Stimulated activated CD8-positive, alpha-beta memory T cell treated with anti-CD3 and anti-CD28 coated beads, Interleukin-12 subunit alpha, Interleukin-12 subunit beta, amount 100 ng/mL, for 24 hours (primary cell): ENCODE measurements at regions not wholly inside any gene's neighbourhood (a gene's known extent, or its start where the extent isn't known, plus 50 kb on each side); places are given as distances from the start of the nearest gene placed in this dataset.

Experiments
- DNase-seq: peaks from one replicate; pipeline ENCODE4 v3.0.0-alpha.2; 2020; ENCODE audit errors: extremely low read depth

DNA sequence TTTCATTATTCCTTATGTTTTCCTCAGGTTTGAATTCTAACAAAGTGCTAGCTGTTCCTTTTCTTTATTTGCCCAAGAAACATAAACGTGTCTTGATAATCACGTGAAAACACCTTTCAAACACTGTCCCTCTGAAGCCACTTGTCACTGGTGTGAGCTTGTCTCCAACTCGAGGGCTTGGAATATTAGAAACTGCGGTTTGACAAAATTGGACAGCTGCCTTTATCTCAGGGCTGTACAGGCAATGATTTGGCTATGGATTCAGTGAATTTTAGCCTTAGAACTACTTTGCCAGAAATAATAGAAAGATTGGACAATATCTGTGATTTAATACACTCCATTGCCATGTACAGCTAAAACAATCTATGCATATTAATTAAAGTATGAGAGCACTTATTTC, 763.0 kb upstream of the ACVR2A start:
- DNase-seq, result no peak

DNA sequence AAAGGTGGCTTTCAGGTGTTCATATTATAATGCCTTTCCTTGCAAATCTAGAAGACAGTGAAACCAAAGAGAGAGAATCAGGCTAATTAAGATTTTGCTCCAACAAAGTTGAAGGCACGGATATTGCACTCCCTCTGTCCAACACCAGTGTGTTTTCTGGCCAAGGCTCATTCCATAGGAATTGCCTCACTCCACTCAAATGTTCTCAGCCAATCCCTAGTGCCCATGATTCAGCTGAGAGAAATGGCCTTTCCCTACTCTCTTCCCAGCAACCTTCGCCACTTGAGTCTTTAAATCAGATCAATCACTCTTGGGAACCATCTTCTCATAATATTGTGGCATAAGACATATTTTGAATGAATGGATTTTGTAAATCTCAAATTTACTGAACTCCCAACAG, 768.2 kb upstream of the ACVR2A start:
- no peak for DNase-seq

DNA sequence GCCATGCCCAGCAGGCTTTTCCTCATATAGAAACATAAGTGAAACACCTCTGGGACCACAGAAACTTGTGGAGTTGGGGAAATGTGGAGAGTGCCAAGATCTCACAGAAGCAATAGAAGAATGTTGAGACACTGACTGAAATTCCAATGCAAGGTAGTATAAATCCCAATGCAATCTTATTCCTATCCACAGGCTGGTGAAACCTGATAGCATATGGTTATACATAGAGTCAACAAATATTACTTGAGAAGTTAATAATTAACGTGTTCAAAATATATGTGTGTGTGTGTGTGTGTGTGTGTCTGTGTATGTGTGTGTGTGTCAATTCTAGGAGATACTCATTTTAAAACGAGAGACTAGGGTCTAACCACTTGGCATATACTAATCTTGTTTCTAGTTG, 776.8 kb upstream of the ACVR2A start:
- DNase-seq, result no peak

DNA sequence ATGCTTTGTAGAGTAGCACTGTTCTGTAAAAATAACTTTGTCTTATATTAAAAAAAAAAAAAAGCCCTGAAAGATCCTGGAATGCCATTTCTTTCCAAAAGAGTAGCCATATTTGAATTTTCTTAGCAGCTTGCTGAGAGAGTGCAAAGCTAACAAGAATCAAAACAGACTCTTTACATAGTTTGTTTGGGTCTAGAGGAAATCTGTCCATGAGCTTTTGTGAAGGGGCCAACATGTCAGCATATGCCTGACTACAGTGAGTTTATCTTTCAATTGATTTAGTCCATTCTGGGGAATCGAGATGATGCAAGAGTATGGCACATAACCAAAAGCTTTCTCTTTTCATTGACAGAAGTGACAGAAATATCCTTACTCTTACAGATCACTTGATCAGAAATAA, 777.7 kb upstream of the ACVR2A start:
- no peak for DNase-seq

DNA sequence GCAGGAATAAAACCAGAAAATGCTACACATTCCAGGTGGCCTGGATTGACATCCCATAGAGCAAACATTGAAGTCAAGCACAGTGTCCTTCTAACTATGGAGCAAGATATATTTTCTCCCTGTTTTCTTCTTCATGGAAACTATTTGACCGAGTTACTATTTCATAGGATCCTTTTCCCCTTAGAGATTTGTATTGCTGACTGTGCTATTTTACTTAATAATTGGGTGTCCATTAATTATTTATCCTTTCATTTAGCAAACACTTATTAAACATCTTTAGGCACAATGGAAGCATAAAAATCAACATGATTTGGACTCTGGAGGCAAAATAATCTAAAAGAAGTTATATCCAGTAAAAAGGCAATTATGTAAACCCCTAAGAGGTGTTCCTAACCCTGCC, 782.8 kb upstream of the ACVR2A start:
- DNase-seq, result no peak

DNA sequence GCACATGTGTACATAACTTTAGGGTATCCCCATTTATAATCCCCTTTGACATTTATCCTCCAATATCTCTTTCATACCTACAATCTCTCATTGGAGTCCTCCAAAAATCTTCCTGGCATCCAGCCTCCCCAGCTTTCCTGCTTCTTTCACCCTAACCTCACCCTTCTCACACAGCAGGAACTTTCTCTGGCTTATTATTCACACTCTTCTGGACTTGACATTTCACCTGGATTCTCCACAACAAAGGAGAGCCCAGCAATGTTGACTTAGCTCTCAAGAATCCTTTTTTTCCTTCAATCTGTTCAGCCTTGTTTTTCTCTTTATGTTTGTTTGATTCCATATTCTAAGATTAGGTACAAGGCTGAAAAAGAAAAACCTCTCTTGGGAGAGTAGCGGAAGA, 783.6 kb upstream of the ACVR2A start:
- DNase-seq, result no peak

DNA sequence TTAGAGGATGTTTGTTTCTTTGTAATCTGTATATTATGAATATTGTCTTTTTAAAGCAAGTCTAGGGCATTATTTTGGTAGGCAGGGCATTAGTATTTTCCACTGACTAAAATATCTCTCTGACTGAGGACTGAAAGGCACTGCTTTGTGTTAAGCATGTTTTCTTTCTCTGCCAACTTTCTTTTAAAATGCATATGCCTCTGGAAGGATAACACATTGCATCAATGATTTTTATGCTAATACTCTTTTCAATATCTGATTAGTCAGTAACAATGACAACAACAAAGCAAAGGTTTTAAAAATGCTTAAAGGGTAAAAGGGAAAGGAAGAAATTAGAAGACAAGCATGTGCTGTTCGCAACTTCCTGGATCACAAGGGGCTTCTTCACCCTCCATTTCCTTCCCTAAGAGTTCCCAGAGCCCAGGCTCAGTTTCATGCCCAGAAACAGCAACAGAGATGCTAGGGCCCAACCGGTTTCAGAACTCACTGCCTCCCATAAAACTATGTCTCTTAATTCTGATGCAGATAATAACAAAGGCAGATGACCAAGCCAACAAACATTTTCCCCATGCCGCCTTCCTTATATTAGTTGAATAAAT, 786.8 kb upstream of the ACVR2A start:
- no peak for DNase-seq

DNA sequence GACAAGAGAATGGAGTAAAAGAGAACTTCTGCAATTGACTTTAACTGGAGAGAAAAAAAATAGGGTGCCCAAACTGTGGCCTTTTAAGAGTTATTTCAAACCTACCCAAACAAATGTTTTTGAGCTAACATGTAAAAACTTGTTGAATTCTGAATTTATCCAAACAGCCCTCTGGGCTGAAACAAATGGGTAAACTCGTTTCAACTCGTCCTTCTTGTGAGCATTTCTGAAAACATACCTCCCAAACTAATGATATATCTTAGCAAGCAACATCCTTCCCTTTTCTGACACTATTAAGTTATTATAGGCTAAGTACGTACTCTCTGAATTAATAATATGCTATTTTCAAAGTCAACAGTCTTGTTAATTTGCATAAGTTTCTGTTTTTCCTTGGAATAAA, 793.0 kb upstream of the ACVR2A start:
- DNase-seq, result no peak

DNA sequence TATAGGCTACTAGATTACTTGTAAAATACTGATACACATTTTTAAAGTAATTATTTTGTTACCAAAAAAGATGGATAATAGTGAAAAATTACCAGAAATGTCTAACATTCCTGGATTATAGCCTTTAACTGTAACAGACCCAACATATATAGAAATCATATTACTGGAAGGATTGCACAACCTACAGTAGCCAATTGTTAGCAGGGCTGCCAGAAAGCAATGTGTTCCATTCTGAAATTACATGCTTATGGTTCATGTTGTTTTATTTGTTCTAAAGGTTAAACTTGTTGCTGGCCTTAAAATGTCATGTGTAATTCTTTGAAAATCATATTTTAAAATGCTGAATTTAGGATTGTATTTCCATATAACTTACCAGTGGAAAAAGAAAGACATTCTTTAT, 793.6 kb upstream of the ACVR2A start:
- no peak for DNase-seq

DNA sequence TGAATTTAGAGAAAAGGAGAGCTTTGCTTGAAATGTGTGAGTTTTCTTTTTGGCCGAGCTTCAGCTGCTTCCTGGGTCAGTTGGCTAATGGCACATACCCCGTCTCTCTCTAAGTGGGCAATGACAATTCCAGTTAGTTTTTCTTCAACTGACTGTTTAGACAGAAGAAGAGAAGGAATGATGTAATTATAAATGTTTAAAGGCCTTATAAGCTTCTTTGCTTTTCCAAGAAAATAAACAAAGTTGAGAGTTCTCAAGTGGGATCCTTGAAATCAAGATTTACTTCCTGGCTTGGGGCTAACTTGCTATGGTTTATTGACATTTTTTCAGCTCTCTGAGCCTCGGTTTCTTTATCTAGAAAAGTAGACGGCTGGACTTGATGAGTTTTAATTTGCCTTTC, 794.9 kb upstream of the ACVR2A start:
- DNase-seq, result no peak

DNA sequence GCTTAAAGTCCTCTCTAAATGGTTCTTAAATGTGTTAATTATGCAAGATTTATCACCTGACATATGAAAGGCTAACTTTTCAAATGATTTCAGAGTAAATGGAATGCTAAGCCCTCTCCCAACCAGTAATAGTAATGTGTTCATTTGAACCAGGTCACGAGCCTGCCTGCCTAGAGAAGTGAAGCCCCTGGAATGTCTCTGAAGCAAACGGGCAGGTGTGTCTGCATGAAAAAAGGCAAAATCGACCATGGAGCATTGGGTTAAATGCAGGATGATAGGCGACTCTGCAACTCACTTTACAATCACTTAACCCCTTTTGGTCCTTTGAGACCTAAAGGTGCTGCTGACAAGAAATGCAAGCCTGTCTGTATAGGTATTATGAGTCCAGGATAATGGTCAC, 798.4 kb upstream of the ACVR2A start:
- DNase-seq, result no peak

DNA sequence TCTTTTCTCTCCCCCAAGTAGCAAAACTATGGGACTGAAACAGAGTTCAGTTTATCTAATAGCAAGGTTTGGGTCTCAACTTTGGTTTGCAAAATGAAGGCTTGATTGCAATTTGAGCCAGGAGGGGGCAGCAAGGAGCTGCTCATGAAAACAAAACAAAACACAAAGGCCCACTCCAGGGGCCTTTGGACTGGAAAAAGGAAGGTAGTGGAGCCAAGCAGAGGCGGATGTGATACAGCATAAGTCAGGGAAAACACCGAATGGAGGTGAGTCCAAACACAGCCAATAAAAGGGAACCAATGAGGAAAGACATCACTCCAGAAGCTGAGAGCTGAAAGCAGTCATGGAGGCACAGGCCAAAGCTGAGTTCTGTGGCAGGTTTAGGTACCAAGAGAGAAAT, 799.7 kb upstream of the ACVR2A start:
- peak; percentile 7 for DNase-seq

DNA sequence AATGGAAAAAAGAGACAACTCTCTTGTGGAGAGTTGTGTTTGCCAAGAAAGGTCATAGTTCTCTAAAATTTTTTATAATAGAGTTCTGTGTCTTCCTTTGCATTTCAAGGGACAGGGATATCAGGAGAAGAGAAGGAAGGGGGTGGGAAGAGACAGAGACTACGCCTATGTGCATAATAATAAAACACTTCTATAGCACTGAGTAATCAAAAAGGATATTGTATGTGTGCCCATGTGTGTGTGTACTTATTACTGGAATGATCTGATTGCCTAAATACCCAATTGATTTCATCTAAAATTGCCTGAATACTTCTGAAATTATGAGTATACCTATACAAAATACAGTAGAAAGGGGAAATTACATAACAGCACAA, 803.7 kb upstream of the ACVR2A start:
- no peak for DNase-seq

DNA sequence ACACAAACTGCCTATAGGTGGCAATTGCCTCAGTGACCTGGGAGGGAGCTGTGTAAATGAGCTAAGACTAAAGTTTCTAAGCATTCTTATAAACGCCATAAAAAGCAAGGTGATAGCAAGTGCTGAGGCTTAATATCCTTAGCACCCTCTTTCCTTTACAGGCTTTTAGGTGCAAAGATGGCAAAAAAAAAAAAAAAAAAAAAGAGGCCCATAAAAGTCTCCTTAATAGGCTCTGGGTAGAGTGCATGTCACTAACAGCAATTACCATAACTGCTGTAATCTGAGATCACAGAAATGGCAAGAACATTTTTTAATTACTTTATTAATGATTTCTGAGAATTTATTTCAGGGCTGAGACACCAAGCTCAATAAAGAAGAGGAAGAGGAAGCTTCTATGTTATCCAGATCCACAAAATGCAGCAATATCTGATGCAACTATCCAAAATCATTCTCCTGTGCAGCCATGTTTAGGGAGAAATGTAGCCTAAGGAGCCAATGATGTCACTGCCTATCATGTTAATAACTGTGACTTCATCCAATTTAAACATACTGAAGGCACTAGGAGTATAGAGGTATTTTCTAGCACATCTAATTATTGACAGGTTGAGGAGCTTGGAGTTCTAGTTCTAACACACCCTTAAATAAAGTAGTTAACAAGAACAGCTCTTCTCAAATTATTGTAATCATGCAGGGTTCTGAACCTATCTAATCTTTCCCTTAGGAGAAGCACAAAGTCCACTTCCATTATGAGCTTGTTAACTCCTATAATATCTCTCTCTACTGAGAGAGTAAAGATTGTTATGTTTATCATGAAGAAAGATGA, 804.3 kb upstream of the ACVR2A start:
- DNase-seq, result no peak

DNA sequence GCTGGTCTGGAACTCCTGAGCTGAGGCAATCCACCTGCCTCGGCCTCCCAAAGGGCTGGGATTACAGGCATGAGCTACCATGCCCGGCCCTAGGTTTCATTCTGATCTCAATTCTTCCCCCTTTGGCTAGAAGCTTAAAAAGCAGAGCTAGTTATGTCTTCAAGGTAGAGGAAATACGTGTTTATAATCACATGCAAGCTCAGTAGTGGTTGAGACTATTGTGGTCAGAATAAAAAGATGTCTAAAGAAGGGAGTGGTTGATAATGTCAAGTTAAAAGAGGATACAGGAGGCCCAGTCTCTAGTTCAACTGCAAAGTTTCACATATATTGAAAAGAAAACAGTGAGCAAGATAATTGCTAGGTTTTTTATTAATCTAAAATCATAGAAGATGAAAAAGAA, 807.8 kb upstream of the ACVR2A start:
- DNase-seq, result no peak

DNA sequence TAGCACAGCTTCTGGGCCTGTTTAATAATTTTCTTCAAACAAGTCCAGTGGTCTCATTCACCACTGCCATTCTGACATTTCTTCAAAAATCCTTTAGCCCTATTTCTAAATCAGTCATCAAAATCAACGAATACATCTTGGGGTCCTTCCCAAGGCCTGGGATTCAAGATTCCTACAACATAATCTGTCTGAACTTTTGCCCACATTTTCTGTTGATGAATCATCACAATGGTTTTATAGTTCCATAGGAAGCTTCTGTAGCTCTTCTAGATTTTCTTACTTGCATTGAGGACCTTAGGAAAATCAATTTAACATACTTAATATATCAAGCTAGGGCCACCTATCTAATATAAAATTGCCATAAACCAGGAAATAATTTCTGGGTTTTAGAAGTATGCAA, 811.8 kb upstream of the ACVR2A start:
- DNase-seq, result no peak

DNA sequence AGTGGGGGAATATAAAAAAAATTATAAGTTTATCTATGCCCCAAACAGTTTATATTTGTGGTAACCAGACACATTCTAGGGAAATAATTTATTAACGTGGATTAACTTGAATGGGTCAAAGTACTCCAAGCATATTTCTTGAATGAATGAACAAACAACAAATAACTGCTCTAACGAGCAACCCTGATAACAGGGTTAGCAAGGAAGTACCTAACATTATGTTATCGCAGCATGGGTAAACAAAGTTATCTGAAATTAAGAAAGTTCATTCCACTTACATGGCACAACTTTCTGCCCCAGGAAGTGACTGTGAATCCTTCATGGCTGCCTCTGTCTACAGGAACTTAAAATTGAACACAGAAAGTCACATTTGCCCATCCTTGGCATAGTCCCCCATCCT, 812.9 kb upstream of the ACVR2A start:
- no peak for DNase-seq

DNA sequence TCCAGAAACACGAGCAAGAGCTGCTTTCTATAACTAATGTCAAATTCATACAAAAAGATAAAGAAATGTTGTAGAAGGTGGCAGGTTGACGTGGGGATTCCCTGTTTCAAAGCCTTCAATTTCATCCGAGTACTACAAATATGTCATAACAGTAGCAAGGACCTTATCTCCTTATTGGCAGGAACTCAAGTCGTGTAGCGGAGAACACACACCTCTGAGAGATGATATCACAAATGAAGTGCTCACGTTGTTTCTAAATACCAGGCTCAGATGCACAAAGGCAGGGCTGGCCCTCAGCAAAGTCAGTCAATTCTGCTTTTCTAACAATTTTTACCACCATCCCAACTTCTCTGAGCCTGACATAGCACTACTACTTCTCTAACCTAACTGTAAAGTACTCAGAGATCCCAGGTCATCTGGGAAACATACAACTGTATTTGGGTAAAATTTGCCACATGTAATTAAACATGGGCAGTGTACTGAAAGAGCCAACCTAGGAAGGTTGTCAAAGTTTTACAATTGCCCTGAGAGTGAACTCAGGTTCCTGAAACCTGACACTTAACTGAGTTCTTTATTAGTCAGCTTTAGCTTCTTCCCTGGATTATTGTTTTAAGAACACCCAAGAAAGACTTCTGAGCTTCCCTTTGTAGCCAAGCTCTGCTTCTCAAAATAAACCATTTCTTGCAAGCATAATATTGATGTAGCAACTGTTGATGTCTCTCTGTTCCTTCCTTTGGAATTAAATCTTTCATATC, 813.7 kb upstream of the ACVR2A start:
- DNase-seq, result no peak

DNA sequence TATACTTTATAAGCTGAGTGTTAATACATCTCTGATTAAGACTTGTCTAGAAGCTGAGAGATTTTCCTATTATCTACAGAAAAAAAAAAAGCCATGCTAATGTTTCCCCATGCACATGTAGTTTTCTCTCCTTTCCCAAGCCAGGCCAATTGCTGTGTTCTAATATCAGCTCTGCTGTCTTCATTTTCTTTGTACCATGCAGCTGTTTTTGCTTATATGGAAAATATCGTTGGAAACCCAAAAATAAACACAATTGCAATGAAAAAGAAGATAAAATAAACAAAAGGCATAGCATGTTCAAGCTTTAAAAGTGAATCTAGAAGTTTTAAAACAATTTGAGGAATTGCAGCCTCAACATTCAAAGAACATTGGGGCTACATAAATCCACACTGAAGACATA, 817.4 kb upstream of the ACVR2A start:
- DNase-seq, result no peak

DNA sequence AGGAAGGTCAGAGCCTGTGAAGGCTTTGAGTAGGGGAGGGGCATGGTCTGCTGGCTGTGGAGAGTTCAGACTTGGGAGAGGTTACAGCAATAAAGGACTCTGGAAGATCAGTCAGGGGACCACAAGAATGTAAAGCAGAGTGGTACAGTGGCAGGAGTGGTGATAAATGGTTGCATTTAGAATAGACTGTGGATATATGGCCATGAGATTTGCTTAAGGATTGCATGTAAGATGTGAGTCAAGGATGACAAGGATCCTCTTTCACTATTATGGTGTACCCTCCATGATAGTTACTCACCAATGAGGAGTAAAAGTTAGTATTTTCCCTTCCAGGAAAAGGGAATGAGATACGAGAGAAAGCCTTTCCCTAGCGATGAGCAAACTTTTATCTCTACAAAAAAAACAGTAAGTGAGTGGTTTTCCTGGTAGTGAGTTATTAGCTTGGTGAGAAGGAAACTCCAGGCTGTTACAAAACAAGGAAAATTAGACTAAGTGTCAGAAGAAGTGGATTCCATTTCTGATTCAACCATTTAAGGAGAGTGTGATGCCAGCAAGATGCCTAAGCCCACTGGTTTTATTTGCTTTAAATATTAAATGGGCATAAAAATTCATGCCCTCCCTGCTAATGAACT, 818.0 kb upstream of the ACVR2A start:
- DNase-seq, result no peak

DNA sequence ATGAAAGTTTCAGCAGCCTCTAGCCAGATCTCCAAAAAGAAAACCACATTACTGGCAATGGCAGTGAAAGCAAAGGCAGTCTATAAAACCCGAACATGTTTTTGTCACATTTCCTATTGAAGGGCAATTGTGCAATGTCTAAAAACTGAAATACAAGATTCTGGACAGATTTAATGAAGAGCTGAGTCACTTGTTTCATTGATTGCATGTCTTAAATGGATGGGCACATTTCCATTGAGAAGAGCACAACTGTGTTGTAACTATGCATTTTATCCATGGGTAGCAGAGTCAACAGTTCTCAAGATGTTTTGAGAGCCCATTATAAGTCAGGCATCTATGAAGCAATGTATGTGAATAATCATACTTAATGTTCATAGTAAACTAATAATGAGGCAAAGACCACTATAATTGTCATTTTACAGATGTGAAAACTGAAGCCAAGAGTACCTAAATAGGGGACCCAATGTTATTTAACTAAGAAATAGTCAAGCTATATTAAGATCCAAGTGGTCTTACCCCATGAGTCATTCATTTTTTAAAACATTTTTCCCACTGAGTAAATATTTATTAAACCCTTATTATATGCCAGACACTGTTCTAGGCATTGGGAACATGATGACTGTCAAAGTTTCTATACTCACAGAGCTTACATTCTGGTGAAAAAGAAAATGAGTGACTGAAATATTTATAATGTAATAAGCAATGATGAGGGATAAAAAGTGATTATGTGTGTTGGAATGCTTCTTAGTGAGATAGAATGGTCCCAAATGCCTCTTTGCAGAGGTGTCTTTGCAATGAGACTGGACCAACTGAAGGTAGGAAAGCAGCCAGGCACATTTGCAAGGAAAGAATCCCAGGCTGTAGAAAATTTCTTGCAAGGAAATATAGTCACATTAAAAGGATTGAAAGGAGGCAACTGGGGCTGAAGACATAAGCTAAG, 818.9 kb upstream of the ACVR2A start:
- no peak for DNase-seq

DNA sequence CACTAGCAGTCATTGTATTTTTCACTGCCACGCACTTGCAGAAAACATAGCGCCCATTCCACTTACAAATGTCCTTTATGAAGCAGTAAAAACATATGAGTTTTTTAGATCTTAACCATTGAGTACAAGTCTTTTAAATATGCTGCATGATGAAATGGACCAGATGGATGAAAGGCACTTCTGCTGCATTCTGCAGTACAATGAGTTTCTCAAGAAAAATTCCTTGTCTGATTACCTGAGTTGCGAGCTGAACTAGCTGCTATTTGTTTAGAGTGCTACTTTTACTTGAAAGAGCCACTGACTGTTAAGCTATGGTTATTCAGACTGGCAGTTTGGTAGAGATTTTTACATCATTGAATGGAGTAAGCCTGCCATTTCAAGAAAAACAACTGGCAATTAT, 825.5 kb upstream of the ACVR2A start:
- DNase-seq, result no peak
